ENCODE measurements at regions not wholly inside any gene's neighbourhood (a gene's known extent, or its start where the extent isn't known, plus 50 kb on each side); places are given as distances from the start of the nearest gene placed in this dataset.
A peak's percentile ranks its signal among the peaks of the same experiment; 100 is the strongest.

DNA sequence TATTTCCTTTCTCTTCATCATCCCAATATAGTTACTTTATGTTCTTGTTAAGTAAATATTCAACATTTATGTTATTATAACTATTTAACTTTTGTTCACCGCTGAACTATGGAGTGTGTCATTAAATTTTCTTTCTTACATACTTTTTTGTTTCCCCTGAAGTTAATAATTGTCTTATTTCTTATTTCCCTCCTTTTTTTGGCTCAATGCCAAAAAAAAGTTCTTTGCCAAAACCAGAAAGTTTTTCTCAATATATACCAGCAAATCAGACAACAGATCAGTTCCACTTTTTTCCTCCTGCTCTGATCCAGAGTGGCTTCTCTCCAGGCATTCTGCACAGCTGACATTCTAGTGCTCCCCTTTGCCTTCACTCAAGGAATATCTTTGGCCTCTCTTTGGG lies 187.0 kb upstream of the PPARGC1A start:
- no peak overlapping the region for H3K4me3 ChIP-seq (ENCODE audit: low read length)
- no peak for DNase-seq (ENCODE audit: low read depth)
- no peak for TF ChIP-seq CTCF (IDR thresholded peaks at IDR 0.05; ENCODE audit: insufficient read depth, low read depth, low read length, missing control alignments)

GRCh38 chr4:24073948-24074347 lies 184.1 kb upstream of the PPARGC1A start:
- H3K4me3 ChIP-seq (ENCODE audit: low read length) = no peak overlapping the region
- no peak for TF ChIP-seq CTCF (IDR thresholded peaks at IDR 0.05; ENCODE audit: insufficient read depth, low read depth, low read length, missing control alignments)
- no peak for DNase-seq (ENCODE audit: low read depth)

- no peak for TF ChIP-seq CTCF (IDR thresholded peaks at IDR 0.05; ENCODE audit: insufficient read depth, low read depth, low read length, missing control alignments)
These were observed 181.9 kb upstream of the PPARGC1A start for GRCh38 chr4:24071612-24072372.

DNA sequence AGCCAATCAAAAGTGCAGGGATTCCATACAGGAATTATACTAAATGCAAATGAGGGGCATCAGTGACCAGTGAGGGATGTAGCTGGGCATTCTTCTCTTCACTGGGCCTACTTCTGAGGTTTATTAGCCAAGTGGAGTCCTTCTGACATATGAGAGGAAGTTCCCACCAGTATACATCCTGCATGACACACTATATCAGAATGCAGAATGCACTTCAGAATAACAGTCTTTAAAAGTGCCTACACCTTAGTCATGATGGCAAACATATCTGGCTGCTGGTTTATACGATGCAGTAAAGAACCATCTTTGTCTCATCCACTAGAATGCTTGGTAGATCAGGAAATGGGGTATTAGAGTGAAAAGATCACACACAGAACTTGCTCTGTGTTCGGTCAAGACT lies 180.3 kb upstream of the PPARGC1A start:
- peak; percentile 78 for DNase-seq (ENCODE audit: low read depth)
- no peak overlapping the region for H3K4me3 ChIP-seq (ENCODE audit: low read length)
- no peak for TF ChIP-seq CTCF (IDR thresholded peaks at IDR 0.05; ENCODE audit: insufficient read depth, low read depth, low read length, missing control alignments)

More at GRCh38 chr4:24071612-24072372, 181.9 kb upstream of the PPARGC1A start:
- H3K4me3 ChIP-seq (ENCODE audit: low read length) = no peak overlapping the region
- no peak for DNase-seq (ENCODE audit: low read depth)

- TF ChIP-seq CTCF (IDR thresholded peaks at IDR 0.05; ENCODE audit: insufficient read depth, low read depth, low read length, missing control alignments) = no peak
- no peak overlapping the region for H3K4me3 ChIP-seq (ENCODE audit: low read length)
- DNase-seq (ENCODE audit: low read depth) = peak; percentile 82
These were observed 177.7 kb upstream of the PPARGC1A start for GRCh38 chr4:24067367-24068193.

GRCh38 chr4:24065974-24066373 lies 176.1 kb upstream of the PPARGC1A start:
- no peak overlapping the region for H3K4me3 ChIP-seq (ENCODE audit: low read length)
- no peak for DNase-seq (ENCODE audit: low read depth)

More at GRCh38 chr4:24065974-24066373, 176.1 kb upstream of the PPARGC1A start:
- no peak for TF ChIP-seq CTCF (IDR thresholded peaks at IDR 0.05; ENCODE audit: insufficient read depth, low read depth, low read length, missing control alignments)
